Spleen (tissue), 11 donors: ENCODE measurements at regions not wholly inside any gene's neighbourhood (a gene's known extent, or its start where the extent isn't known, plus 50 kb on each side); places are given as distances from the start of the nearest gene placed in this dataset.

Experiments
- DNase-seq: peaks from one replicate; pipeline ENCODE4 v3.0.0-alpha.2; 2020
- H3K27ac ChIP-seq, 8 donors: fragments of 200-600 bp; sonication (generic) in 7 of 8; 1 replicate in 4 of 8; 2 replicates in 4 of 8; pipeline versions ENCODE4 v1.5.0 to v1.8.0; 2016 to 2021; ENCODE audit warnings: inconsistent platforms in 4 of 8, mild to moderate bottlenecking in 4 of 8, moderate library complexity in 1 of 8
- H3K27me3 ChIP-seq, 7 donors: fragments of 200-600 bp; sonication (generic) in 6 of 7; replicated peaks in 1 of 7; 1 replicate in 4 of 7; 2 replicates in 3 of 7; pipeline versions ENCODE4 v1.5.0 to v1.8.0; 2016 to 2021; ENCODE audit warnings: inconsistent platforms in 3 of 7, mild to moderate bottlenecking in 1 of 7
- H3K36me3 ChIP-seq, 6 donors: fragments of 200-600 bp; sonication (generic) in 5 of 6; 1 replicate in 4 of 6; 2 replicates in 2 of 6; pipeline versions ENCODE4 v1.5.0 to v1.8.0; 2016 to 2021; ENCODE audit warnings: inconsistent platforms in 2 of 6
- H3K4me1 ChIP-seq, 6 donors: fragments of 200-600 bp; sonication (generic) in 5 of 6; 1 replicate in 3 of 6; 2 replicates in 3 of 6; pipeline versions ENCODE4 v1.5.0 to v1.8.0; 2016 to 2021; ENCODE audit warnings: inconsistent platforms in 3 of 6
- H3K4me3 ChIP-seq, 8 donors: fragments of 200-600 bp; sonication (generic) in 7 of 8; 1 replicate in 4 of 8; 2 replicates in 4 of 8; pipeline versions ENCODE4 v1.5.0 to v1.8.0; 2016 to 2021; ENCODE audit warnings: inconsistent platforms in 4 of 8, mild to moderate bottlenecking in 4 of 8, moderate library complexity in 2 of 8
- H3K9me3 ChIP-seq, 8 donors: fragments of 200-600 bp; sonication (generic) in 7 of 8; 1 replicate in 4 of 8; 2 replicates in 4 of 8; pipeline versions ENCODE4 v1.5.0 to v1.8.0; 2016 to 2021; ENCODE audit warnings: inconsistent platforms in 4 of 8
- CTCF ChIP-seq, 11 experiments: fragments of 200-600 bp in 7 of 11; fragments of 450-650 bp in 4 of 11; sonication (generic) in 4 of 11; IDR thresholded peaks in 8 of 11; conservative IDR thresholded peaks in 3 of 11; 1 replicate in 7 of 11; 2 replicates in 4 of 11; pipeline versions ENCODE4 v1.4.0 to v1.8.0; 2016 to 2021; ENCODE audit warnings: antibody characterized with exemption in 11 of 11, inconsistent platforms in 4 of 11, mild to moderate bottlenecking in 1 of 11
- POLR2A ChIP-seq, 3 donors: fragments of 450-650 bp; IDR thresholded peaks; one replicate each; pipeline ENCODE4 v1.5.1; 2017; ENCODE audit warnings: antibody characterized with exemption in 3 of 3, mild to moderate bottlenecking in 1 of 3
- POLR2AphosphoS5 ChIP-seq, 3 donors: sonication (generic); formaldehyde crosslinking; IDR thresholded peaks; one replicate each; pipeline ENCODE4 v1.5.1; 2017; ENCODE audit warnings: antibody characterized with exemption in 3 of 3
- WGBS, 5 donors: extraction: QIAGEN DNeasy Blood & Tissue Kit in 3 of 5; methylation state at CpG; one replicate each; pipeline versions ENCODE4 v1.1.5 to v1.1.7; 2013 to 2018; 5-methylcytosine and 5-hydroxymethylcytosine counted together
- intact Hi-C: fragments of 100-400 bp; cut with DNase I; formaldehyde crosslinking; loops from one replicate; pipeline ENCODE4 v1.15.0; 2023; ENCODE audit warnings: low total_unique reads
- donor health status: healthy with polysubstance abuse.
- donor health status: DM: no; HTN: no; CAD: no; lungs with moderate emphysema.
- donor health status: DM: no; HTN: no; CAD: no.
- donor health status: Bipolar disorder and iron deficiency.
- donor health status: healthy.
- donor health status: DM: no; HTN: no; CAD: no.
- donor health status: DM: yes; HTN: yes; CAD: no.

- TF ChIP-seq POLR2AphosphoS5 (IDR thresholded peaks at IDR 0.05) (no peak), POLR2A (IDR thresholded peaks at IDR 0.05) (no peak), CTCF (IDR thresholded peaks at IDR 0.05 in 8 of 11, conservative IDR thresholded peaks at IDR 0.05 in 3 of 11) (no peak)
- H3K36me3 ChIP-seq = no peaks in the 10 kb centered on the region
- H3K4me1 ChIP-seq = peaks cover 7 to 31% (median 16%) of the 10 kb centered on the region in 6 donors
- no peaks in the 10 kb centered on the region for H3K27me3 ChIP-seq
- H3K4me3 ChIP-seq = no peak overlapping the region
- H3K27ac ChIP-seq = peak overlapping the region in 5 of 8 donors; percentile 12 to 46 (median 36)
- H3K9me3 ChIP-seq = no peaks in the 10 kb centered on the region
- WGBS, 5 donors = 19 to 41% (median 22%) methylated on average over 2 of the region's 2 CpGs
- DNase-seq = no peak
- intact Hi-C loops = no loop called here
These were observed 150.3 kb downstream of the TNFSF18 start for GRCh38 chr1:172900376-172900997.

GRCh38 chr1:172902200-172902599, 148.5 kb downstream of the TNFSF18 start:
- Histone ChIP-seq H3K4me1 (peaks cover 0 to 31% (median 11%) of the 10 kb centered on the region in 6 donors), H3K9me3 (no peaks in the 10 kb centered on the region), H3K36me3 (no peaks in the 10 kb centered on the region), H3K4me3 (no peak overlapping the region), H3K27ac (no peak overlapping the region), H3K27me3 (no peaks in the 10 kb centered on the region)
- TF ChIP-seq POLR2AphosphoS5 (IDR thresholded peaks at IDR 0.05) = no peak
- no peak for TF ChIP-seq POLR2A (IDR thresholded peaks at IDR 0.05)
- no peak for TF ChIP-seq CTCF (IDR thresholded peaks at IDR 0.05 in 8 of 11, conservative IDR thresholded peaks at IDR 0.05 in 3 of 11)
- intact Hi-C loops = no loop called here
- no peak for DNase-seq
- WGBS, 5 donors = 67 to 79% (median 71%) methylated on average over 2 of the region's 2 CpGs

GRCh38 chr1:172902861-172903381, 147.8 kb downstream of the TNFSF18 start:
- no peak for DNase-seq
- peaks cover 0 to 4% (median 3%) of the 10 kb centered on the region in 8 donors for H3K9me3 ChIP-seq
- H3K27ac ChIP-seq = no peak overlapping the region
- no peaks in the 10 kb centered on the region for H3K27me3 ChIP-seq
- intact Hi-C loops = no loop called here
- TF ChIP-seq POLR2AphosphoS5 (IDR thresholded peaks at IDR 0.05) (no peak), CTCF (IDR thresholded peaks at IDR 0.05 in 8 of 11, conservative IDR thresholded peaks at IDR 0.05 in 3 of 11) (no peak), POLR2A (IDR thresholded peaks at IDR 0.05) (no peak)
- peaks cover 0 to 38% (median 11%) of the 10 kb centered on the region in 6 donors for H3K4me1 ChIP-seq
- WGBS, 5 donors = 76 to 88% (median 82%) methylated on average over 1 of the region's 1 CpG
- no peaks in the 10 kb centered on the region for H3K36me3 ChIP-seq
- H3K4me3 ChIP-seq = no peak overlapping the region

- intact Hi-C loops = no loop called here
These were observed 147.0 kb downstream of the TNFSF18 start for GRCh38 chr1:172903581-172904220.

More at GRCh38 chr1:172903581-172904220, 147.0 kb downstream of the TNFSF18 start:
- Histone ChIP-seq H3K27me3 (no peaks in the 10 kb centered on the region), H3K36me3 (no peaks in the 10 kb centered on the region), H3K9me3 (peaks cover 0 to 7% (median 4%) of the 10 kb centered on the region in 8 donors), H3K4me3 (no peak overlapping the region), H3K27ac (no peak overlapping the region), H3K4me1 (peaks cover 0 to 38% (median 11%) of the 10 kb centered on the region in 6 donors)
- WGBS, 5 donors = 71 to 95% (median 78%) methylated on average over 1 of the region's 1 CpG
- DNase-seq = no peak
- TF ChIP-seq POLR2AphosphoS5 (IDR thresholded peaks at IDR 0.05) (no peak), POLR2A (IDR thresholded peaks at IDR 0.05) (no peak), CTCF (IDR thresholded peaks at IDR 0.05 in 8 of 11, conservative IDR thresholded peaks at IDR 0.05 in 3 of 11) (no peak)
